Lung (tissue), 11 donors: ENCODE measurements at regions not wholly inside any gene's neighbourhood (a gene's known extent, or its start where the extent isn't known, plus 50 kb on each side); places are given as distances from the start of the nearest gene placed in this dataset.

ENCODE experiments used
- ATAC-seq: fragments of 200-7000 bp; cut with Tn5 transposase; one replicate; pipeline ENCODE4 v1.9.1; 2020; ENCODE audit warnings: moderate number of reproducible peaks; ENCODE audit not compliant: insufficient read depth, low FRiP score
- DNase-seq, 3 donors: peaks; one replicate each; pipeline ENCODE4 v3.0.0-alpha.2; 2013 to 2017
- H3K27ac ChIP-seq, 2 donors: one replicate each; pipeline ENCODE4 v1.5.1; 2013; ENCODE audit warnings: mild to moderate bottlenecking in 2 of 2, moderate library complexity in 2 of 2, control low read depth in 1 of 2, inconsistent platforms in 1 of 2, low read depth in 1 of 2, low read length in 1 of 2
- H3K27me3 ChIP-seq, 3 donors: one replicate each; pipeline ENCODE4 v1.5.1; 2013; ENCODE audit warnings: low read length in 2 of 3; ENCODE audit not compliant: control insufficient read depth in 3 of 3, insufficient read depth in 3 of 3
- H3K36me3 ChIP-seq, 4 donors: one replicate each; pipeline ENCODE4 v1.5.1; 2013; ENCODE audit warnings: low read length in 4 of 4, mild to moderate bottlenecking in 1 of 4, moderate library complexity in 1 of 4; ENCODE audit not compliant: control insufficient read depth in 4 of 4, insufficient read depth in 4 of 4
- H3K4me1 ChIP-seq, 5 donors: one replicate each; pipeline ENCODE4 v1.5.1; 2013; ENCODE audit warnings: low read length in 5 of 5, mild to moderate bottlenecking in 2 of 5, moderate library complexity in 1 of 5; ENCODE audit not compliant: control insufficient read depth in 5 of 5, insufficient read depth in 5 of 5
- H3K4me3 ChIP-seq: one replicate; pipeline ENCODE4 v1.5.1; 2013; ENCODE audit warnings: mild to moderate bottlenecking, control low read depth, moderate library complexity
- H3K9ac ChIP-seq, 2 donors: one replicate each; pipeline ENCODE4 v1.5.1; 2013; ENCODE audit warnings: low read length in 2 of 2, control low read depth in 1 of 2; ENCODE audit not compliant: insufficient read depth in 1 of 2
- H3K9me3 ChIP-seq, 4 donors: one replicate each; pipeline ENCODE4 v1.5.1; 2013; ENCODE audit warnings: low read length in 3 of 4, mild to moderate bottlenecking in 1 of 4, moderate library complexity in 1 of 4; ENCODE audit not compliant: control insufficient read depth in 4 of 4, insufficient read depth in 3 of 4
- WGBS, 2 donors: extraction: QIAGEN DNeasy Blood & Tissue Kit; methylation state at CpG; one replicate each; pipeline ENCODE4 v1.1.7; 2013; 5-methylcytosine and 5-hydroxymethylcytosine counted together
- TF ChIP-seq, protein P1 (sequence below): IDR thresholded peaks from 2 replicates; pipeline ENCODE4 v1.5.1; 2012; ENCODE audit warnings: mild to moderate bottlenecking; ENCODE audit errors: control extremely low read depth, extremely low read depth
- donor health status: control.
- donor health status: control.
- donor health status: Bipolar disorder and iron deficiency.
- donor health status: healthy.
- donor health status: DM: yes; HTN: yes; CAD: no.

DNA sequence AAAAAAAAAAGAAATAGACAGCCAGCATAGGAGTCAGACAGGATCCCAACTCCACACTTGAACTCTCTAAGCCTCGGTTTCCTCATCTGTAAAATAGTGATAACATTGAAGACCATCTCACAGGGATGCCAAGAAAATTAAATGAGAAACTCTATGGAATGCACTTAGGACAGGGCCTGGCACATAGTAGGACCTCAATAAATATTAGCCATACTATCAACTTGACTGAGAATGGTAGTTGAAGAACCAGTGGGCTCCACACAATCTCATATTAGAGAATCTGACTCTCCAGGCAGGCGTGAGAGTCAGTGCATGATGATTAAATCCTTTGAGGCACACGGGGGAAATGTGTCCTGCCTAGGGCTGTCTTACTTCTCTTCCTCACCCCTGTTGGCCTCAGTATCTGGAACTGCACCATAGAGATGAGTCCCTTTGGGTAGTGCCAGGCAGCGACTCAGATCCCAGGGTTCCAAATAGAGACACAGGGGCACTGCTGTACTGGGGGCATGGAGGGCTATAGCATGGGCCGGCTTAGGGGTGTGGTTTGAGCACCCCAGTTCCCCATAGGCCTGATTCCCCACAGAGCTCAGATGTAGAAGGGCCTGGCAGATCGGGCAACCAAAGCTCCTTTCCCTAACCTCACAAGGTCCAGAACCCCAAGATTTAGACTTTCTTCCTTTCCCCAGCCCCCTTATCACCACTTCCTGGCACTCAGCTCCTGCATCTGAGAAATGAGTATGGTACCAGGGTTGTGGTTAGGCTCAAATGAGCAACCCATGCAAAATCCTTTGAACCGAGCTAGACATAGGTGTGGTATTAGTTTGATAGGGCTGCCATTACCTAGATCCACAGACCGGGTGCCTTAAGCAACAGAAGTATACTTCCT is 51.3 kb upstream of the CAB39 start:
- Histone ChIP-seq H3K9me3 (no peaks in the 10 kb centered on the region), H3K27me3 (no peaks in the 10 kb centered on the region), H3K9ac (no peak overlapping the region), H3K4me3 (no peak overlapping the region), H3K27ac (no peak overlapping the region), H3K36me3 (no peaks in the 10 kb centered on the region), H3K4me1 (peaks cover 0 to 10% (median 0%) of the 10 kb centered on the region in 5 donors)
- DNase-seq = no peak
- TF ChIP-seq, protein P1, sequence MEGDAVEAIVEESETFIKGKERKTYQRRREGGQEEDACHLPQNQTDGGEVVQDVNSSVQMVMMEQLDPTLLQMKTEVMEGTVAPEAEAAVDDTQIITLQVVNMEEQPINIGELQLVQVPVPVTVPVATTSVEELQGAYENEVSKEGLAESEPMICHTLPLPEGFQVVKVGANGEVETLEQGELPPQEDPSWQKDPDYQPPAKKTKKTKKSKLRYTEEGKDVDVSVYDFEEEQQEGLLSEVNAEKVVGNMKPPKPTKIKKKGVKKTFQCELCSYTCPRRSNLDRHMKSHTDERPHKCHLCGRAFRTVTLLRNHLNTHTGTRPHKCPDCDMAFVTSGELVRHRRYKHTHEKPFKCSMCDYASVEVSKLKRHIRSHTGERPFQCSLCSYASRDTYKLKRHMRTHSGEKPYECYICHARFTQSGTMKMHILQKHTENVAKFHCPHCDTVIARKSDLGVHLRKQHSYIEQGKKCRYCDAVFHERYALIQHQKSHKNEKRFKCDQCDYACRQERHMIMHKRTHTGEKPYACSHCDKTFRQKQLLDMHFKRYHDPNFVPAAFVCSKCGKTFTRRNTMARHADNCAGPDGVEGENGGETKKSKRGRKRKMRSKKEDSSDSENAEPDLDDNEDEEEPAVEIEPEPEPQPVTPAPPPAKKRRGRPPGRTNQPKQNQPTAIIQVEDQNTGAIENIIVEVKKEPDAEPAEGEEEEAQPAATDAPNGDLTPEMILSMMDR = no peak
- WGBS, 2 donors = 50 to 73% methylated on average over 8 of the region's 8 CpGs
- no peak for ATAC-seq
